H1 (cell line): ENCODE measurements at regions not wholly inside any gene's neighbourhood (a gene's known extent, or its start where the extent isn't known, plus 50 kb on each side); places are given as distances from the start of the nearest gene placed in this dataset.
A peak's percentile ranks its signal among the peaks of the same experiment; 100 is the strongest.

Source experiments
- CTCF ChIA-PET: fragments of 300-600 bp; sonication (Branson Sonifier 250); formaldehyde crosslinking; loops from one replicate; lab custom pipeline; 2021; ENCODE audit not compliant: partially characterized antibody; lab: Charles Lee
- POLR2A ChIA-PET: fragments of 300-600 bp; sonication (Branson Sonifier 250); formaldehyde crosslinking; loops from one replicate; lab custom pipeline; 2021; ENCODE audit warnings: inconsistent platforms; ENCODE audit not compliant: partially characterized antibody; lab: Charles Lee
- DNase-seq, 2 experiments: peaks; one replicate each; pipeline versions ENCODE4 v3.0.0 to v3.0.0-alpha.2; 2010 to 2022; ENCODE audit warnings: low spot score in 2 of 2, low read depth in 1 of 2, mixed read lengths in 1 of 2
- FAIRE-seq: peaks from 2 replicates; lab custom pipeline; 2011; peaks lifted over from hg19 to GRCh38; lab: Jason Lieb, UNC
- H2AFZ ChIP-seq: 2 replicates; pipeline ENCODE4 v1.8.1; 2012; ENCODE audit warnings: low read length, inconsistent platforms
- H2AK5ac ChIP-seq: 2 replicates; pipeline ENCODE4 v1.6.1; 2013; ENCODE audit warnings: low read depth, low read length
- H2BK120ac ChIP-seq: replicated peaks from 2 replicates; pipeline ENCODE3; 2013; ENCODE audit warnings: low read depth, low read length, inconsistent platforms
- H2BK12ac ChIP-seq: 2 replicates; pipeline ENCODE4 v1.6.1; 2013; ENCODE audit warnings: low read depth, low read length
- H2BK15ac ChIP-seq: 2 replicates; pipeline ENCODE4 v1.6.1; 2013; ENCODE audit warnings: low read length
- H2BK20ac ChIP-seq: 2 replicates; pipeline ENCODE4 v1.6.1; 2013; ENCODE audit warnings: low read length
- H2BK5ac ChIP-seq: 2 replicates; pipeline ENCODE4 v1.6.1; 2013; ENCODE audit warnings: low read depth, low read length
- H3K14ac ChIP-seq: 2 replicates; pipeline ENCODE4 v1.6.1; 2013; ENCODE audit warnings: inconsistent platforms; ENCODE audit not compliant: insufficient read length
- H3K18ac ChIP-seq: 2 replicates; pipeline ENCODE4 v1.6.1; 2013; ENCODE audit warnings: low read length; ENCODE audit errors: extremely low read depth
- H3K23ac ChIP-seq: 2 replicates; pipeline ENCODE4 v1.6.1; 2013; ENCODE audit warnings: inconsistent platforms; ENCODE audit not compliant: insufficient read length
- H3K23me2 ChIP-seq: 2 replicates; pipeline ENCODE4 v1.6.1; 2013; ENCODE audit warnings: low read depth, low read length
- H3K27ac ChIP-seq: 2 replicates; pipeline ENCODE4 v1.6.1; 2011; ENCODE audit warnings: low read depth, low read length, inconsistent platforms
- H3K27me3 ChIP-seq, 4 experiments: replicated peaks in 1 of 4; 1 replicate in 1 of 4; 2 replicates in 3 of 4; pipeline versions ENCODE4 v1.6.1 to v1.8.1; 2011 to 2013; ENCODE audit warnings: low read length in 3 of 4, mild to moderate bottlenecking in 3 of 4, inconsistent platforms in 2 of 4, mixed read lengths in 2 of 4, moderate library complexity in 1 of 4; ENCODE audit not compliant: control insufficient read depth in 3 of 4, insufficient read depth in 3 of 4; ENCODE audit errors: extremely low read depth in 1 of 4
- H3K36me3 ChIP-seq, 4 experiments: 2 replicates each; pipeline versions ENCODE4 v1.6.1 to v1.8.1; 2011 to 2013; ENCODE audit warnings: mild to moderate bottlenecking in 4 of 4, low read length in 3 of 4, moderate library complexity in 2 of 4, control low read depth in 1 of 4, inconsistent platforms in 1 of 4; ENCODE audit not compliant: insufficient read depth in 4 of 4, control insufficient read depth in 2 of 4
- H3K4ac ChIP-seq: replicated peaks from 2 replicates; pipeline ENCODE3; 2013; ENCODE audit warnings: low read length, low read depth, mixed read lengths, inconsistent platforms; ENCODE audit not compliant: insufficient read length
- H3K4me1 ChIP-seq, 4 experiments: replicated peaks in 1 of 4; 1 replicate in 1 of 4; 2 replicates in 3 of 4; pipeline versions ENCODE4 v1.6.1 to v1.8.1; 2011 to 2013; ENCODE audit warnings: low read length in 3 of 4, inconsistent platforms in 2 of 4, mixed read lengths in 1 of 4; ENCODE audit not compliant: insufficient read depth in 4 of 4, control insufficient read depth in 3 of 4
- H3K4me2 ChIP-seq, 2 experiments: 2 replicates each; pipeline versions ENCODE4 v1.6.1 to v1.8.1; 2011 to 2013; ENCODE audit warnings: low read depth in 2 of 2, low read length in 2 of 2, control low read depth in 1 of 2, inconsistent platforms in 1 of 2, mild to moderate bottlenecking in 1 of 2; ENCODE audit not compliant: insufficient read depth in 1 of 2
- H3K4me3 ChIP-seq, 4 experiments: fragments of 200-600, 300-600 bp in 1 of 4; sonication (generic), shearing (Covaris generic), sonication (Bioruptor Twin) in 1 of 4; 2 replicates each; pipeline versions ENCODE4 v1.5.1 to v1.8.1; 2011 to 2016; ENCODE audit warnings: low read length in 4 of 4, low read depth in 3 of 4, control low read depth in 2 of 4, inconsistent platforms in 2 of 4, mild to moderate bottlenecking in 2 of 4, mixed read lengths in 1 of 4, moderate library complexity in 1 of 4; ENCODE audit not compliant: insufficient read depth in 2 of 4; ENCODE audit errors: extremely low read depth in 1 of 4
- H3K56ac ChIP-seq: replicated peaks from 2 replicates; pipeline ENCODE3; 2013; ENCODE audit warnings: low read depth, mild to moderate bottlenecking, mixed read lengths, low read length, inconsistent platforms; ENCODE audit not compliant: insufficient read length
- H3K79me1 ChIP-seq: 2 replicates; pipeline ENCODE4 v1.6.1; 2013; ENCODE audit warnings: low read depth, low read length, control low read depth
- H3K79me2 ChIP-seq, 2 experiments: 2 replicates each; pipeline versions ENCODE4 v1.6.1 to v1.8.1; 2012 to 2013; ENCODE audit warnings: low read length in 2 of 2, mild to moderate bottlenecking in 2 of 2, inconsistent platforms in 1 of 2; ENCODE audit not compliant: insufficient read depth in 2 of 2, control insufficient read depth in 1 of 2
- H3K9ac ChIP-seq, 4 experiments: replicated peaks in 1 of 4; 1 replicate in 1 of 4; 2 replicates in 3 of 4; pipeline versions ENCODE4 v1.6.1 to v1.8.1; 2011 to 2013; ENCODE audit warnings: low read depth in 3 of 4, low read length in 3 of 4, control low read depth in 2 of 4, mild to moderate bottlenecking in 2 of 4, moderate library complexity in 2 of 4, inconsistent platforms in 1 of 4; ENCODE audit errors: extremely low read depth in 1 of 4
- H3K9me3 ChIP-seq, 2 experiments: 2 replicates each; pipeline versions ENCODE4 v1.6.1 to v1.8.1; 2012 to 2013; ENCODE audit warnings: mild to moderate bottlenecking in 2 of 2, moderate library complexity in 2 of 2, control low read depth in 1 of 2, inconsistent platforms in 1 of 2, low read depth in 1 of 2, low read length in 1 of 2, mixed read lengths in 1 of 2; ENCODE audit not compliant: insufficient read depth in 2 of 2
- H4K20me1 ChIP-seq, 2 experiments: replicated peaks in 1 of 2; 2 replicates each; pipeline versions ENCODE3 to v1.8.1; 2011 to 2013; ENCODE audit warnings: inconsistent platforms in 2 of 2, low read length in 2 of 2, mild to moderate bottlenecking in 1 of 2; ENCODE audit not compliant: insufficient read depth in 2 of 2, control insufficient read depth in 1 of 2
- H4K5ac ChIP-seq: 2 replicates; pipeline ENCODE4 v1.6.1; 2013; ENCODE audit warnings: low read length, low read depth, mixed read lengths, inconsistent platforms; ENCODE audit not compliant: insufficient read length
- H4K8ac ChIP-seq: 2 replicates; pipeline ENCODE4 v1.8.0; 2013; ENCODE audit warnings: mild to moderate bottlenecking, moderate library complexity, low read length, inconsistent platforms; ENCODE audit not compliant: insufficient read depth; ENCODE audit errors: extremely low read depth
- H4K91ac ChIP-seq: replicated peaks from 2 replicates; pipeline ENCODE3; 2013; ENCODE audit warnings: low read length, mixed read lengths, inconsistent platforms; ENCODE audit not compliant: insufficient read length
- ASH2L ChIP-seq: fragments of 200-600, 300-600 bp; sonication (generic); IDR thresholded peaks from one replicate; pipeline ENCODE4 v1.7.1; 2017; ENCODE audit warnings: low read length
- BRCA1 ChIP-seq: IDR thresholded peaks from 2 replicates; pipeline ENCODE4 v1.6.1; 2012; ENCODE audit warnings: low read depth, low read length, improper control_type of control experiment
- CEBPB ChIP-seq: IDR thresholded peaks from 2 replicates; pipeline ENCODE4 v1.6.1; 2012; ENCODE audit warnings: low read depth, low read length
- EGR1 ChIP-seq: IDR thresholded peaks from 2 replicates; pipeline ENCODE4 v1.6.1; 2011; ENCODE audit warnings: low read depth, low read length, borderline replicate concordance
- HDAC2 ChIP-seq, 2 experiments: fragments of 300-600 bp in 1 of 2; sonication (generic) in 1 of 2; IDR thresholded peaks; 2 replicates each; pipeline ENCODE4 v1.6.1; 2011 to 2012; ENCODE audit warnings: low read depth in 2 of 2, low read length in 2 of 2, mild to moderate bottlenecking in 2 of 2, moderate library complexity in 2 of 2, borderline replicate concordance in 1 of 2, inconsistent platforms in 1 of 2
- HDAC6 ChIP-seq: IDR thresholded peaks from one replicate; pipeline ENCODE4 v1.7.1; 2012; ENCODE audit warnings: low read depth, mild to moderate bottlenecking, inconsistent platforms, low read length, moderate library complexity
- JUND ChIP-seq: IDR thresholded peaks from 2 replicates; pipeline ENCODE4 v1.6.1; 2011; ENCODE audit warnings: mild to moderate bottlenecking, improper control_type of control experiment, low read length
- POLR2AphosphoS5 ChIP-seq: IDR thresholded peaks from 2 replicates; pipeline ENCODE4 v1.6.1; 2011; ENCODE audit warnings: low read depth, low read length
- RBBP5 ChIP-seq: IDR thresholded peaks from 2 replicates; pipeline ENCODE4 v1.7.1; 2012; ENCODE audit warnings: low read depth, mild to moderate bottlenecking, inconsistent platforms, low read length, moderate library complexity, borderline replicate concordance
- RXRA ChIP-seq: IDR thresholded peaks from 2 replicates; pipeline ENCODE4 v1.6.1; 2011; ENCODE audit warnings: low read depth, mild to moderate bottlenecking, low read length, moderate library complexity; ENCODE audit not compliant: insufficient read depth
- SRF ChIP-seq: IDR thresholded peaks from 2 replicates; pipeline ENCODE4 v1.6.1; 2011; ENCODE audit warnings: mild to moderate bottlenecking, low read depth, low read length, moderate library complexity
- SUZ12 ChIP-seq: fragments of 200-600 bp; sonication (generic); IDR thresholded peaks from 2 replicates; pipeline ENCODE4 v1.6.1; 2012; ENCODE audit warnings: mild to moderate bottlenecking, inconsistent platforms, low read length, moderate library complexity, mixed read lengths
- WGBS, 2 experiments: shearing (Covaris generic) in 1 of 2; methylation state at CpG; one replicate each; pipeline versions ENCODE4 v1.1.6 to v1.1.7; 2013 to 2015; ENCODE audit warnings: low lambda C conversion rate in 2 of 2, mixed read lengths in 2 of 2, inconsistent platforms in 1 of 2, low coverage in 1 of 2, missing lambda C conversion rate in 1 of 2; ENCODE audit not compliant: insufficient replicate concordance in 2 of 2, insufficient coverage in 1 of 2, insufficient read length in 1 of 2; ENCODE audit errors: extremely low coverage in 1 of 2, missing lambda C conversion rate in 1 of 2; 5-methylcytosine and 5-hydroxymethylcytosine counted together
- TF ChIP-seq, protein P1 (sequence below), 3 experiments: IDR thresholded peaks; 1 replicate in 2 of 3; 2 replicates in 1 of 3; pipeline versions ENCODE4 v1.5.1 to v1.6.1; 2011; ENCODE audit warnings: low read length in 3 of 3, mild to moderate bottlenecking in 3 of 3, inconsistent platforms in 2 of 3, low read depth in 1 of 3, moderate library complexity in 1 of 3; ENCODE audit not compliant: insufficient read depth in 1 of 3; ENCODE audit errors: control extremely low read depth in 1 of 3

DNA sequence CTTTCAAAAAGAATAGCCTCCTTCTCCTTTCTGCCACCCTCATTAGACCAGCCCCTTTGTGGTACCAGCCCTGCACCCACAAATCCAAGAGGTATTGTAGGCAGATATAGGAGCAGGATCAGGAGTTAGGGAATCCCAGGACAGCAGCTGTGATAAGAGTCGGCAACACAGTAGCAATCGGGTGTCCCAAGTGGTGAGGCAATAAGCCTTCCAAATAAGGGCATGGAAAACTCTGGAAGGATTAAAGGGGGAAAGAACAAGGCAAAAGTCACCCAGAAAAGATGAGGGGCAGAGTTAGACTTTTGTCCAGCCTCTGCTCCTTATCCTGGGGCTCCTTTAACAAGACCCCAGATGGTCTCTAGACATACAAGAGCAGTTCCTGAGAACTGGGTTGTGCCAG, 204.2 kb downstream of the TBX5 start:
- Histone ChIP-seq H3K27me3 (peaks cover 0 to 3% (median 0%) of the 10 kb centered on the region in 4 experiments; a peak in 1 of 7 replicates), H2BK5ac (no peak overlapping the region), H3K23ac (no peak overlapping the region), H3K4me3 (no peak overlapping the region), H4K8ac (no peak overlapping the region), H3K4me1 (no peaks in the 10 kb centered on the region), H3K79me1 (no peaks in the 10 kb centered on the region), H3K79me2 (no peaks in the 10 kb centered on the region), H3K23me2 (no peaks in the 10 kb centered on the region), H3K9me3 (no peaks in the 10 kb centered on the region; a peak in 1 of 4 replicates), H4K91ac (no peak overlapping the region), H3K18ac (no peak overlapping the region), H2AK5ac (no peak overlapping the region), H2BK120ac (no peak overlapping the region), H3K56ac (no peak overlapping the region), H3K4me2 (no peak overlapping the region), H2BK20ac (no peak overlapping the region), H3K36me3 (no peaks in the 10 kb centered on the region), H2BK12ac (no peak overlapping the region), H3K27ac (no peak overlapping the region), H3K4ac (no peak overlapping the region), H2BK15ac (no peak overlapping the region), H4K20me1 (no peaks in the 10 kb centered on the region), H3K9ac (no peak overlapping the region), H2AFZ (no peak overlapping the region), H4K5ac (no peak overlapping the region), H3K14ac (no peak overlapping the region)
- DNase-seq (no peak), FAIRE-seq (no peak)
- ChIA-PET POLR2A (no interaction called here), CTCF (interaction anchor here (1.0 to 1.8 kb wide), 3 partner anchors 14 to 221 kb away, joined by 4 to 6 read pairs (median 4); no protein-coding TSS in a partner anchor)
- 87% methylated on average over 2 of the region's 2 CpGs; no CpG with 5 or more reads in 1 of the 2 experiments for WGBS, 2 experiments
- TF ChIP-seq RBBP5 (no peak), BRCA1 (no peak), RXRA (no peak), ASH2L (no peak), SRF (peak; percentile 68), SUZ12 (no peak), HDAC6 (no peak), CEBPB (0 out of 2 replicates have a peak, but pooled peaks have one; percentile 30), HDAC2 (IDR thresholded peaks at IDR 0.05; ENCODE audit: borderline replicate concordance in 1 of 2, low read depth in 2 of 2, low read length in 2 of 2) (no peak), POLR2AphosphoS5 (no peak), EGR1 (no peak), JUND (no peak)
- TF ChIP-seq, protein P1, sequence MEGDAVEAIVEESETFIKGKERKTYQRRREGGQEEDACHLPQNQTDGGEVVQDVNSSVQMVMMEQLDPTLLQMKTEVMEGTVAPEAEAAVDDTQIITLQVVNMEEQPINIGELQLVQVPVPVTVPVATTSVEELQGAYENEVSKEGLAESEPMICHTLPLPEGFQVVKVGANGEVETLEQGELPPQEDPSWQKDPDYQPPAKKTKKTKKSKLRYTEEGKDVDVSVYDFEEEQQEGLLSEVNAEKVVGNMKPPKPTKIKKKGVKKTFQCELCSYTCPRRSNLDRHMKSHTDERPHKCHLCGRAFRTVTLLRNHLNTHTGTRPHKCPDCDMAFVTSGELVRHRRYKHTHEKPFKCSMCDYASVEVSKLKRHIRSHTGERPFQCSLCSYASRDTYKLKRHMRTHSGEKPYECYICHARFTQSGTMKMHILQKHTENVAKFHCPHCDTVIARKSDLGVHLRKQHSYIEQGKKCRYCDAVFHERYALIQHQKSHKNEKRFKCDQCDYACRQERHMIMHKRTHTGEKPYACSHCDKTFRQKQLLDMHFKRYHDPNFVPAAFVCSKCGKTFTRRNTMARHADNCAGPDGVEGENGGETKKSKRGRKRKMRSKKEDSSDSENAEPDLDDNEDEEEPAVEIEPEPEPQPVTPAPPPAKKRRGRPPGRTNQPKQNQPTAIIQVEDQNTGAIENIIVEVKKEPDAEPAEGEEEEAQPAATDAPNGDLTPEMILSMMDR (IDR thresholded peaks at IDR 0.05; ENCODE audit: control extremely low read depth in 1 of 3, insufficient read depth in 1 of 3, low read depth in 1 of 3, low read length in 3 of 3): no peak
